ENCODE measurements at regions not wholly inside any gene's neighbourhood (a gene's known extent, or its start where the extent isn't known, plus 50 kb on each side); places are given as distances from the start of the nearest gene placed in this dataset.
"Not testable (repeated sequence)": the region's sequence is repeated elsewhere in the genome, so short reads cannot be mapped to it uniquely, and the experiment has no call there.

- no peak for DNase-seq (ENCODE audit: low read depth)
Observed at GRCh38 chr3:31100519-31100918, 206.1 kb upstream of the GADL1 start.

- not testable (repeated sequence) for DNase-seq (ENCODE audit: low read depth)
Observed at GRCh38 chr3:31101285-31101684, 206.8 kb upstream of the GADL1 start.

- no peak for DNase-seq (ENCODE audit: low read depth)
Observed at GRCh38 chr3:31102196-31102879, 207.9 kb upstream of the GADL1 start.

GRCh38 chr3:31103181-31103580, 208.7 kb upstream of the GADL1 start:
- no peak for DNase-seq (ENCODE audit: low read depth)

- DNase-seq (ENCODE audit: low read depth) = no peak
Observed at GRCh38 chr3:31103623-31104180, 209.2 kb upstream of the GADL1 start.

- DNase-seq (ENCODE audit: low read depth) = no peak
Observed at GRCh38 chr3:31105011-31105410, 210.6 kb upstream of the GADL1 start.

- DNase-seq (ENCODE audit: low read depth) = no peak
Observed at GRCh38 chr3:31105438-31106077, 211.1 kb upstream of the GADL1 start.

- no peak for DNase-seq (ENCODE audit: low read depth)
Observed at GRCh38 chr3:31106204-31106603, 211.7 kb upstream of the GADL1 start.

- no peak for DNase-seq (ENCODE audit: low read depth)
Observed at GRCh38 chr3:31106912-31107311, 212.5 kb upstream of the GADL1 start.

- no peak for DNase-seq (ENCODE audit: low read depth)
Observed at GRCh38 chr3:31114929-31115283, 220.4 kb upstream of the GADL1 start.

GRCh38 chr3:31115531-31115930, 221.1 kb upstream of the GADL1 start:
- not testable (repeated sequence) for DNase-seq (ENCODE audit: low read depth)

GRCh38 chr3:31116651-31117050, 222.2 kb upstream of the GADL1 start:
- no peak for DNase-seq (ENCODE audit: low read depth)

GRCh38 chr3:31117854-31118253, 223.4 kb upstream of the GADL1 start:
- DNase-seq (ENCODE audit: low read depth) = no peak

GRCh38 chr3:31124373-31124772, 229.9 kb upstream of the GADL1 start:
- DNase-seq (ENCODE audit: low read depth) = no peak

- no peak for DNase-seq (ENCODE audit: low read depth)
Observed at GRCh38 chr3:31125413-31126020, 231.1 kb upstream of the GADL1 start.

- DNase-seq (ENCODE audit: low read depth) = no peak
Observed at GRCh38 chr3:31129241-31129640, 234.8 kb upstream of the GADL1 start.

- DNase-seq (ENCODE audit: low read depth) = no peak
Observed at GRCh38 chr3:31132132-31132769, 237.8 kb upstream of the GADL1 start.

- DNase-seq (ENCODE audit: low read depth) = no peak
Observed at GRCh38 chr3:31133541-31133940, 239.1 kb upstream of the GADL1 start.

- no peak for DNase-seq (ENCODE audit: low read depth)
Observed at GRCh38 chr3:31135546-31135945, 241.1 kb upstream of the GADL1 start.

- DNase-seq (ENCODE audit: low read depth) = no peak
Observed at GRCh38 chr3:31137718-31138465, 243.4 kb upstream of the GADL1 start.

GRCh38 chr3:31140470-31140869, 246.0 kb upstream of the GADL1 start:
- DNase-seq (ENCODE audit: low read depth) = no peak

GRCh38 chr3:31142139-31142538, 247.7 kb upstream of the GADL1 start:
- DNase-seq (ENCODE audit: low read depth) = no peak
